Suprapubic skin (tissue), 4 donors: ENCODE measurements at regions not wholly inside any gene's neighbourhood (a gene's known extent, or its start where the extent isn't known, plus 50 kb on each side); places are given as distances from the start of the nearest gene placed in this dataset.

Experiments
- DNase-seq, 2 donors: peaks; one replicate each; pipeline ENCODE4 v3.0.0-alpha.2; 2019; ENCODE audit warnings: low spot score in 2 of 2
- H3K27ac ChIP-seq: fragments of 200-600 bp; sonication (generic); one replicate; pipeline ENCODE4 v1.5.1; 2019
- H3K27me3 ChIP-seq: fragments of 200-600 bp; sonication (generic); one replicate; pipeline ENCODE4 v1.5.1; 2019
- H3K36me3 ChIP-seq: fragments of 200-600 bp; sonication (generic); one replicate; pipeline ENCODE4 v1.5.1; 2019
- H3K4me1 ChIP-seq: fragments of 200-600 bp; sonication (generic); one replicate; pipeline ENCODE4 v1.5.1; 2019
- H3K4me3 ChIP-seq: fragments of 200-600 bp; sonication (generic); one replicate; pipeline ENCODE4 v1.5.1; 2019; ENCODE audit warnings: mild to moderate bottlenecking
- H3K9me3 ChIP-seq: fragments of 200-600 bp; sonication (generic); one replicate; pipeline ENCODE4 v1.5.1; 2019
- CTCF ChIP-seq, 2 donors: fragments of 200-600 bp in 1 of 2; fragments of 450-650 bp in 1 of 2; sonication (generic) in 1 of 2; IDR thresholded peaks; one replicate each; pipeline ENCODE4 v1.5.1; 2016 to 2019; ENCODE audit warnings: antibody characterized with exemption in 2 of 2, mild to moderate bottlenecking in 1 of 2, moderate library complexity in 1 of 2
- EP300 ChIP-seq: sonication (generic); formaldehyde crosslinking; IDR thresholded peaks from one replicate; pipeline ENCODE4 v1.6.1; 2017; ENCODE audit warnings: antibody characterized with exemption
- POLR2A ChIP-seq, 2 donors: fragments of 450-650 bp; IDR thresholded peaks; one replicate each; pipeline ENCODE4 v1.6.1; 2017; ENCODE audit warnings: antibody characterized with exemption in 2 of 2, mild to moderate bottlenecking in 2 of 2, moderate library complexity in 2 of 2
- POLR2AphosphoS5 ChIP-seq, 3 donors: sonication (generic); formaldehyde crosslinking; IDR thresholded peaks; one replicate each; pipeline ENCODE4 v1.6.1; 2017; ENCODE audit warnings: antibody characterized with exemption in 3 of 3
- WGBS: methylation state at CpG from one replicate; pipeline ENCODE4 v1.1.5; 2018; 5-methylcytosine and 5-hydroxymethylcytosine counted together

DNA sequence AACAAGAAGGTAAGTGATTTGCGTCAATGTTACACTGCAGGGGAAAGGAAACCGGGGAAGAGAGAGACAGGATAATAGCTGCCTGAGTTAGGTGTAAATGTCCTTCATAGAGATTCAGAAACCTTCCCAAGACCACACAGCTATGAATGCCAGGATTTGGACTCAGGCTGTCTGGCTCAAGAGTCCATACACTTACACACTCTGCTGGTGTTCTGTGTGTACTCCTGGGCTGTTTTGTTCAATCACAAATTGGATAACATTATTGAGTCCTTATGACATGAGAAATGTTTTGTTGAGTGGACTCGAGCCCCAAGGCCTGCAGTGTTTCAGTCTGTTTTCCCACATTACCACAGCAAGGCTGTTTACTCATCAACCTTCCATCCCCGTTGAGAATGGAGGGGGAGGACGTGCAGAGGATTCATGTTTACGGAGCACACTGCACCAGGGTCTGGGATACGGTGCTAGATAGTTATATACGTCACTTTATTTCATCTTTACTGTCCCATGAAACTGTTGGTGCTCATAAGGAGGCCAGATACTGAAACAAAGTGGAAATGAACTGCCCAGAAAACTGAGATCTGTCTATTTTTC, 450.8 kb downstream of the HAPSTR1 start:
- Histone ChIP-seq H3K27me3 (no peaks in the 10 kb centered on the region), H3K4me3 (no peak overlapping the region), H3K4me1 (no peaks in the 10 kb centered on the region), H3K36me3 (no peaks in the 10 kb centered on the region), H3K9me3 (no peaks in the 10 kb centered on the region), H3K27ac (no peak overlapping the region)
- DNase-seq: no peak
- WGBS: 72% methylated on average over 8 of the region's 8 CpGs
- no peak for TF ChIP-seq POLR2A (IDR thresholded peaks at IDR 0.05)
- TF ChIP-seq EP300: no peak
- TF ChIP-seq POLR2AphosphoS5 (IDR thresholded peaks at IDR 0.05): no peak
- TF ChIP-seq CTCF (IDR thresholded peaks at IDR 0.05): no peak

DNA sequence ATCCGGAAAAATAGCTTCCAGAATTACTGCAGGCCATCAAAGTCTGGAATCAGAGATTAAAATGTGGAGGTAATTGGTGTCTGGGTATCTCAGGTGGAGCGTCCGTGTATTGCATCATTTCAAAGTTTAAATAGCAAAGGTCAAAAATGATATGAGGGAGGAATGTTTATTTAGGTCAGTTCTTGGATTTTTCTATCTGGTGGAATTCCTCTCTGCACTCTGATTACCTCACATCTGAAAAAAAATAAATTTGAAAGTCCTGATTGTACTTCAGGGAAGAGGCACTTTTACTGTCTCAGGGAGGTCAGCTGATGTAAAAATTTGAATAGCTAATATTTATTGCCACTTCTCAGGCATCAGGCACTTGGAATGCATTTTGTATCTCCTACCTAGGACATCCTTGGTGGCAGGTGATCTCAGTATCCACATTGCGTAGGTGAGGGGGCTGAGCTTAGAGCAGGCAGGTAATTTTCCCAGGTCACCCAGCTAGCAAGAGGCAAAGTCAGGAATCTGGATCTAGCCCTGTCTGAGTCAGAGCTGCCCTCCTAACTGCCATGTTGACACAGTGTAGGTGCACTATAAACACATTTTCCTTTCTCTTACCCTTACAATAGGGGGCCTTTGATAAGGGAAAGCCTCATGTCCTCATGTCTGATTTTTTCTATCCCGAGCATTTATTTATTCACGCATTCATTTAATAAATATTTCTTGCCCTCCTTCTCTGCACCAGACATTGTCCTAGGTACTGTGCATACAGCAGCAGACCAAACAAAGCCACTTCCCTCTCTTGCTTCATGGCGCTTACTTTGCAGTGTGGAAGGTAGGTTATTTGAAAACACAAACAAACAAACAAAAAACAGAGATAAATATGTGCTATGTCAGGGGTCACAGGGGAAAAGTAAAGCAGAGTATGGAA, 454.3 kb downstream of the HAPSTR1 start:
- no peak for TF ChIP-seq POLR2A (IDR thresholded peaks at IDR 0.05)
- TF ChIP-seq CTCF (IDR thresholded peaks at IDR 0.05): no peak
- no peak for TF ChIP-seq POLR2AphosphoS5 (IDR thresholded peaks at IDR 0.05)
- TF ChIP-seq EP300: no peak
- WGBS: 85% methylated on average over 7 of the region's 7 CpGs

DNA sequence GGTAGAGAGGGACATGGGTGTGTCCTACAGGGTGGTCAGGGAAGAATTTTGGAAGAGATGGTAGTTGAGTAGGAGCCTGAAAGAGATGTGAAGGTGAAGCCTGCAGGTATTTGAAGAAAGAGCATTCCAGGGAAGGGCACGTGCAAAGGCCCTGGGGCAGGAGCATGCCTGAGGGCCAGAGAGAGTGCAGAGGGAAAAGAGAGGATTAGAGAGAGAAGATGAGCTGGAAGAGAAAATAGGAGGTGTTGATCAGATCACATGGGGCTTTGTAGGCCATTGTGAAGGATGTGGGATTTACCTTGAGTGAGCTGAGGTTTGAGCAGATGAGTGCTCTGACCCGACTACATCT, 455.0 kb downstream of the HAPSTR1 start:
- DNase-seq: no peak
- H3K4me1 ChIP-seq: no peaks in the 10 kb centered on the region
- H3K27ac ChIP-seq: no peak overlapping the region
- TF ChIP-seq EP300 (no peak), POLR2A (IDR thresholded peaks at IDR 0.05) (no peak), CTCF (IDR thresholded peaks at IDR 0.05) (no peak), POLR2AphosphoS5 (IDR thresholded peaks at IDR 0.05) (no peak)
- H3K36me3 ChIP-seq: no peaks in the 10 kb centered on the region
- no peaks in the 10 kb centered on the region for H3K9me3 ChIP-seq
- no peaks in the 10 kb centered on the region for H3K27me3 ChIP-seq
- WGBS: 82% methylated on average over 2 of the region's 2 CpGs
- H3K4me3 ChIP-seq: no peak overlapping the region

More for the DNA sequence above, 454.3 kb downstream of the HAPSTR1 start:
- H3K4me1 ChIP-seq: no peaks in the 10 kb centered on the region
- no peaks in the 10 kb centered on the region for H3K27me3 ChIP-seq
- H3K9me3 ChIP-seq: no peaks in the 10 kb centered on the region
- no peaks in the 10 kb centered on the region for H3K36me3 ChIP-seq
- no peak overlapping the region for H3K4me3 ChIP-seq
- DNase-seq: no peak
- H3K27ac ChIP-seq: no peak overlapping the region

DNA sequence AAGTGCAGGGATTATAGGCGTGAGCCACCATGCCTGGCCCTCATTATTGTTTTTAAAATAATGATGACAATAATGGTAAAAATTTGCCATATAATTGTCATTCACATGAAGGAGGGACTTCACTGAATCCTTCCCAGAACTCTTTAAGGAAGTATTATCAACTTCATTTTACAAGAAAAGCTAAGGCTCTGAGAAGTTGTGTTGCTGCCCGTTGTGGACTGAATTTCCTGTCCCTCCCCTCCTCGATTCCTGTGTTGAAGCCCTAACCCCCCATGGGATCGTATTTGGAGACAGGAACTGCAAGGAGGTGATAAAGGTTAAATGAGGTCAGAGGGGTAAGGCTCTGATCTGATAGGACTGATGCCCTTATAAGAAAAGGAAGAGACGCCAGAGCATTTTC, 458.0 kb downstream of the HAPSTR1 start:
- Histone ChIP-seq H3K4me1 (no peaks in the 10 kb centered on the region), H3K9me3 (no peaks in the 10 kb centered on the region)
- WGBS: 57% methylated on average over 5 of the region's 5 CpGs

More for the DNA sequence above, 458.0 kb downstream of the HAPSTR1 start:
- no peak for DNase-seq
- Histone ChIP-seq H3K27me3 (no peaks in the 10 kb centered on the region), H3K36me3 (no peaks in the 10 kb centered on the region), H3K4me3 (no peak overlapping the region), H3K27ac (no peak overlapping the region)
- no peak for TF ChIP-seq POLR2AphosphoS5 (IDR thresholded peaks at IDR 0.05)
- TF ChIP-seq POLR2A (IDR thresholded peaks at IDR 0.05): no peak
- TF ChIP-seq CTCF (IDR thresholded peaks at IDR 0.05): no peak
- no peak for TF ChIP-seq EP300
